ENCODE measurements at regions not wholly inside any gene's neighbourhood (a gene's known extent, or its start where the extent isn't known, plus 50 kb on each side); places are given as distances from the start of the nearest gene placed in this dataset.

GRCh38 chr15:93415576-93415975, 326.6 kb upstream of the RGMA start:
- no peak for TF ChIP-seq CTCF (IDR thresholded peaks at IDR 0.05; ENCODE audit: insufficient read depth, low read length)
- no peak for DNase-seq (ENCODE audit: low read depth)
- no peak overlapping the region for H3K4me3 ChIP-seq (ENCODE audit: low read depth, low read length)

GRCh38 chr15:93414576-93415231, 325.7 kb upstream of the RGMA start:
- H3K4me3 ChIP-seq (ENCODE audit: low read depth, low read length) = no peak overlapping the region
- no peak for TF ChIP-seq CTCF (IDR thresholded peaks at IDR 0.05; ENCODE audit: insufficient read depth, low read length)
- DNase-seq (ENCODE audit: low read depth) = no peak

- no peak overlapping the region for H3K4me3 ChIP-seq (ENCODE audit: low read depth, low read length)
- no peak for DNase-seq (ENCODE audit: low read depth)
- TF ChIP-seq CTCF (IDR thresholded peaks at IDR 0.05; ENCODE audit: insufficient read depth, low read length) = no peak
These were observed 324.7 kb upstream of the RGMA start for GRCh38 chr15:93413745-93414144.

GRCh38 chr15:93399121-93399520, 310.1 kb upstream of the RGMA start:
- no peak overlapping the region for H3K4me3 ChIP-seq (ENCODE audit: low read depth, low read length)
- no peak for DNase-seq (ENCODE audit: low read depth)
- TF ChIP-seq CTCF (IDR thresholded peaks at IDR 0.05; ENCODE audit: insufficient read depth, low read length) = no peak

DNA sequence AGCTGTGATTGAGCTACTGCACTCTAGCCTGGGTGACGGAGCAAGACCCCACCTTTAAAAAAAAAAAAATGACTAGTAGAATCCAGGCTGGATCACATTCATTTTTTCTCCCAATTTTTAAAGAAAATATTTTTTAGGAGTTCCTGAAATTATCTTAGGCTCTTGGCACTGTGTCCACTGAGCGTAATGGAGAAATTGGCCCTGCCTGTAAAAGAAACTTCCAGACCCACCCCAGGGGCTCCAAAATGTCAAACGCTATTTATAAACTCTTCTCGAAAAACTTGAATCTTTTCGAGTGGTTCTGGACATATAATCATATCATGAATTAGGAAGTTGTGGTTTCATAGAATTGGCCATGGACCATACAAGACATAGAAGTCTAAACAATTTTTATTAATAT, 300.2 kb upstream of the RGMA start:
- no peak for TF ChIP-seq CTCF (IDR thresholded peaks at IDR 0.05; ENCODE audit: insufficient read depth, low read length)
- DNase-seq (ENCODE audit: low read depth) = no peak
- H3K4me3 ChIP-seq (ENCODE audit: low read depth, low read length) = no peak overlapping the region

DNA sequence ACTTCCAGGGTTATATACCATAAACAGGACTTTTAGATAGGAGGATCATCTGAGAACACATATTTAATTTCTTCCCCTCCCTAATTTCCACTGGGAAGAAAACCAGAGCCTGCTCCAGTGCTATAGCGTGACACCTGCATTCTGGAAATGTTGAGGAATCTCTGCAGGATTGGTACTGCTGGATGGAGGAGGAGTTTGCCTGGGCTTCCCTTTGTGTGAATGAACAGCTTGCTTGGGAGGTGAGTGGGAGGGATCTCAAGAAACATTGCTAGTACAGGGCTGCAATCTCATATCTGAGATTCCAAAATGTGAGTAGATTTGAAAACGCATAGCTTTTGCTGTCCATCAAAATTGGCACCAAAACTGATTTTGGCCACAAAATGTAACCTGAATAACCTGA, 295.9 kb upstream of the RGMA start:
- TF ChIP-seq CTCF (IDR thresholded peaks at IDR 0.05; ENCODE audit: insufficient read depth, low read length) = no peak
- no peak overlapping the region for H3K4me3 ChIP-seq (ENCODE audit: low read depth, low read length)
- DNase-seq (ENCODE audit: low read depth) = no peak
